ENCODE measurements at regions not wholly inside any gene's neighbourhood (a gene's known extent, or its start where the extent isn't known, plus 50 kb on each side); places are given as distances from the start of the nearest gene placed in this dataset.

GRCh38 chr11:122310766-122311165 lies 194.8 kb upstream of the BLID start:
- FAIRE-seq, result no peak

- FAIRE-seq, result no peak
These were observed 193.4 kb upstream of the BLID start for GRCh38 chr11:122309262-122309925.

GRCh38 chr11:122308226-122308625 lies 192.2 kb upstream of the BLID start:
- no peak for FAIRE-seq

GRCh38 chr11:122307476-122308035 lies 191.5 kb upstream of the BLID start:
- no peak for FAIRE-seq

- FAIRE-seq, result no peak
These were observed 190.9 kb upstream of the BLID start for GRCh38 chr11:122306831-122307391.

- no peak for FAIRE-seq
These were observed 189.7 kb upstream of the BLID start for GRCh38 chr11:122305426-122306320.

- FAIRE-seq, result no peak
These were observed 189.0 kb upstream of the BLID start for GRCh38 chr11:122304973-122305372.

- no peak for FAIRE-seq
These were observed 188.3 kb upstream of the BLID start for GRCh38 chr11:122304306-122304705.

GRCh38 chr11:122294041-122294440 lies 178.0 kb upstream of the BLID start:
- FAIRE-seq, result no peak

GRCh38 chr11:122293296-122294023 lies 177.4 kb upstream of the BLID start:
- FAIRE-seq, result no peak

- no peak for FAIRE-seq
These were observed 171.4 kb upstream of the BLID start for GRCh38 chr11:122287401-122287800.

GRCh38 chr11:122285070-122285988 lies 169.3 kb upstream of the BLID start:
- FAIRE-seq, result no peak

- FAIRE-seq, result no peak
These were observed 164.9 kb upstream of the BLID start for GRCh38 chr11:122280870-122281269.

- no peak for FAIRE-seq
These were observed 163.2 kb upstream of the BLID start for GRCh38 chr11:122279194-122279593.

GRCh38 chr11:122277493-122277892 lies 161.5 kb upstream of the BLID start:
- FAIRE-seq, result no peak

GRCh38 chr11:122276221-122276620 lies 160.2 kb upstream of the BLID start:
- no peak for FAIRE-seq

- no peak for FAIRE-seq
These were observed 159.5 kb upstream of the BLID start for GRCh38 chr11:122275508-122275907.

- no peak for FAIRE-seq
These were observed 157.6 kb upstream of the BLID start for GRCh38 chr11:122273476-122274191.

- FAIRE-seq, result no peak
These were observed 155.7 kb upstream of the BLID start for GRCh38 chr11:122271745-122272144.

GRCh38 chr11:122271137-122271536 lies 155.1 kb upstream of the BLID start:
- no peak for FAIRE-seq

- no peak for FAIRE-seq
These were observed 154.5 kb upstream of the BLID start for GRCh38 chr11:122270535-122270934.
